Immature natural killer cell (primary cell): ENCODE measurements at regions not wholly inside any gene's neighbourhood (a gene's known extent, or its start where the extent isn't known, plus 50 kb on each side); places are given as distances from the start of the nearest gene placed in this dataset.

Experiments
- DNase-seq, 3 donors: peaks; one replicate each; pipeline ENCODE4 v3.0.0; 2022; ENCODE audit warnings: mixed read lengths in 1 of 3
- H3K27ac Mint-ChIP-seq, 6 donors: one replicate each; pipeline ENCODE4 v1.8.0; 2020; ENCODE audit warnings: mixed read lengths in 6 of 6, mild to moderate bottlenecking in 5 of 6, inconsistent platforms in 4 of 6, moderate library complexity in 3 of 6
- H3K27me3 Mint-ChIP-seq, 3 donors: one replicate each; pipeline ENCODE4 v1.8.0; 2020 to 2021; ENCODE audit warnings: low read depth in 3 of 3, mild to moderate bottlenecking in 3 of 3, mixed read lengths in 3 of 3, moderate library complexity in 3 of 3, inconsistent platforms in 1 of 3
- H3K36me3 Mint-ChIP-seq, 3 donors: one replicate each; pipeline ENCODE4 v1.8.0; 2020; ENCODE audit warnings: mixed read lengths in 3 of 3, inconsistent platforms in 2 of 3, mild to moderate bottlenecking in 2 of 3
- H3K4me1 Mint-ChIP-seq, 2 donors: one replicate each; pipeline ENCODE4 v1.8.0; 2020; ENCODE audit warnings: inconsistent platforms in 2 of 2, mild to moderate bottlenecking in 2 of 2, mixed read lengths in 2 of 2, moderate library complexity in 1 of 2
- H3K4me3 Mint-ChIP-seq, 5 donors: one replicate each; pipeline ENCODE4 v1.8.0; 2020; ENCODE audit warnings: mild to moderate bottlenecking in 5 of 5, mixed read lengths in 5 of 5, inconsistent platforms in 3 of 5, moderate library complexity in 3 of 5
- H3K9me3 Mint-ChIP-seq, 6 donors: one replicate each; pipeline ENCODE4 v1.8.0; 2020; ENCODE audit warnings: mild to moderate bottlenecking in 6 of 6, mixed read lengths in 6 of 6, inconsistent platforms in 4 of 6, moderate library complexity in 3 of 6

- H3K36me3 Mint-ChIP-seq: no peaks in the 10 kb centered on the region
- no peak for DNase-seq
- peaks cover 0 to 5% (median 0%) of the 10 kb centered on the region in 6 donors for H3K9me3 Mint-ChIP-seq
- no peak overlapping the region for H3K4me3 Mint-ChIP-seq
- no peak overlapping the region for H3K27ac Mint-ChIP-seq
- H3K4me1 Mint-ChIP-seq: no peaks in the 10 kb centered on the region
- peaks cover 0 to 7% (median 0%) of the 10 kb centered on the region in 3 donors for H3K27me3 Mint-ChIP-seq
These were observed 290.3 kb downstream of the EMP1 start for GRCh38 chr12:13486794-13487193.

DNA sequence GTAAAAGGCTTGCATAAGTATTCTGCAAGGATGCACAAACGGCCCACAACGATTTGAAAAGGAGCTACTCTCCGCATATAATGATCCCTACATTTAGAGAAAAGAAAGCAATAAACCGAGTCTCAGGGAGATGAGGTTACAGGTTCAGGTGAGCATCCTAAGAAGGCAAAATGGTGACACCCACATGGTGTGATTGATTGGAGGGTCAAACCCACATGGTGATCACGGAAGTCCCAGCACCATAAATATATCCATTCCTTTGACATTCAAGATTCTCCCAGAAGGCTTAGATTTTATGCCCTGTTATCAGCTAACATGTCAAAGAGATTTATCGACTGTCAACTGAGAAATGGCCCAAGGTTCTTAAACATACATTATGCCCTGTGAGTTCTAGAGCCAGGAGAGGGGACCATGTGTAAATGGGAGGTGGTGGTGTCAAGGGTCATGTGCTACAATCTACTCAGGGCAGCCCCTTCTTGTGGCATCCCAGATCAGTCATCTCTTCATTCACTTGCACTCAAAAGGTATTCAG lies 282.2 kb downstream of the EMP1 start:
- DNase-seq: no peak
- no peaks in the 10 kb centered on the region for H3K36me3 Mint-ChIP-seq
- peaks cover 0 to 10% (median 0%) of the 10 kb centered on the region in 6 donors for H3K9me3 Mint-ChIP-seq
- peaks cover 0 to 4% (median 0%) of the 10 kb centered on the region in 3 donors for H3K27me3 Mint-ChIP-seq
- H3K4me1 Mint-ChIP-seq: no peaks in the 10 kb centered on the region
- no peak overlapping the region for H3K27ac Mint-ChIP-seq
- no peak overlapping the region for H3K4me3 Mint-ChIP-seq

GRCh38 chr12:13474381-13474780 lies 277.9 kb downstream of the EMP1 start:
- DNase-seq: no peak
- peaks cover 0 to 6% (median 1%) of the 10 kb centered on the region in 3 donors for H3K27me3 Mint-ChIP-seq
- no peak overlapping the region for H3K27ac Mint-ChIP-seq
- peaks cover 0 to 10% (median 0%) of the 10 kb centered on the region in 6 donors for H3K9me3 Mint-ChIP-seq
- no peak overlapping the region for H3K4me3 Mint-ChIP-seq
- H3K4me1 Mint-ChIP-seq: no peaks in the 10 kb centered on the region
- no peaks in the 10 kb centered on the region for H3K36me3 Mint-ChIP-seq

DNA sequence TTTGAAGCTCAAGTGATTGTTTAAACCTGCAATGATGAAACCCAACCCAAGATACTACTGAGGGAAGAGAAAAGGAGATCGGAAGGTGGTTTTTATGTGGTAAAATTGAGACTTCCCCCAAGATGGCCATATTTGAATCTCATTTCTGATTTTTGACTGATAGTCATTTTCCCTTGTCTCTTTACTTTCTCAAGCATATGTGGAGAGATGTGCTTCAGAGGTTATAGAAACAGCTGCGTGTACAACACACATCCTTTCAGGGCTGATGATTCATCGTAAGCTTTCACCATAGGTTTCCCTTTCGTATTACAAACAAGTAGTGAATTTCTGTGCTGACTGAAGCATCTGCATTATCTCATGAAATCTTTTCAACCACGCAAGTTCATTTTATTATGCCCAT lies 276.2 kb downstream of the EMP1 start:
- Mint-ChIP-seq H3K27ac (no peak overlapping the region), H3K4me3 (no peak overlapping the region), H3K27me3 (peaks cover 0 to 4% (median 1%) of the 10 kb centered on the region in 3 donors), H3K36me3 (no peaks in the 10 kb centered on the region), H3K4me1 (no peaks in the 10 kb centered on the region), H3K9me3 (peaks cover 0 to 9% (median 0%) of the 10 kb centered on the region in 6 donors)
- no peak for DNase-seq

DNA sequence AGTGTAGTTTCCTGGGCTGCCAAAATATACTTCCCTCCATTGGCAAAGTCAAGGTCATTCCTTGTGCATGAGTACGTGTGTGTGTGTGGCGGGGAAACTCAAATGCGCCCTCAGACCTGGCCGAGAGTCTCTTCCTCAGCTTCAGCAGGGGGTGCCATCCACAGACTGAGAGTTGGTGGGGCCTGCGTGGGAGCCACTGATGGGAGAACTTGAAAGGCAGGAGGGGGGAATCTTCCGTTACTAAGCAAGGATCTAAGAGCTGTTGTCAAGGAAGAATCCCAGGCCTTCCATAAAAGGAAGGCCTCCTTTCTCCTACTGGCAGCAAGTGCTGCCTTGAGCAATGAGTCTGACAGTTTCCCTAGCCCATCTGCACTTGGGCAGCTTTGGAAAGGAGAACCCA lies 274.9 kb downstream of the EMP1 start:
- Mint-ChIP-seq H3K4me3 (no peak overlapping the region), H3K9me3 (peaks cover 0 to 10% (median 0%) of the 10 kb centered on the region in 6 donors), H3K4me1 (no peaks in the 10 kb centered on the region), H3K27me3 (peaks cover 0 to 9% (median 1%) of the 10 kb centered on the region in 3 donors), H3K27ac (no peak overlapping the region), H3K36me3 (no peaks in the 10 kb centered on the region)
- no peak for DNase-seq

DNA sequence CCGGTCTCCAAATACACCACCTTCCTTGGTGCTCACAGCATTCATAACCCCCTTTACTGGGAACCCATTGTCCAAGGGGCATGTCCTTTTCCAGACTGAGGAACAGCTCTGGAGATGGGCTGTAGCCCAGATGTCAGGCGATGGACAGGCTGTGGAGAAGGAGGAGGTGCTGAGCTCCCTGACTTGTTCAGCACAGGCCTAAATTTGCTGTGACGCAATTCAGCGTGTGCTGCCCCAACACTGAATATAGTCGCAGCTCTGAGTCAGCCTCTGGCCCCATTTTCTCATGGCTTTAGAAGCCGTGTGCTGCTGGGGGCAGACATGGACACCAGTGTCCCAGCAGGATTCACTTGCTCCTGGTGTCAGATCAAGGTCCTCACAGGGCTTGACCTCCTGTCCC lies 269.1 kb downstream of the EMP1 start:
- DNase-seq: no peak
- no peak overlapping the region for H3K4me3 Mint-ChIP-seq
- no peaks in the 10 kb centered on the region for H3K36me3 Mint-ChIP-seq
- no peaks in the 10 kb centered on the region for H3K4me1 Mint-ChIP-seq
- H3K9me3 Mint-ChIP-seq: peaks cover 0 to 7% (median 0%) of the 10 kb centered on the region in 6 donors
- peaks cover 0 to 8% (median 5%) of the 10 kb centered on the region in 3 donors for H3K27me3 Mint-ChIP-seq
- no peak overlapping the region for H3K27ac Mint-ChIP-seq

DNA sequence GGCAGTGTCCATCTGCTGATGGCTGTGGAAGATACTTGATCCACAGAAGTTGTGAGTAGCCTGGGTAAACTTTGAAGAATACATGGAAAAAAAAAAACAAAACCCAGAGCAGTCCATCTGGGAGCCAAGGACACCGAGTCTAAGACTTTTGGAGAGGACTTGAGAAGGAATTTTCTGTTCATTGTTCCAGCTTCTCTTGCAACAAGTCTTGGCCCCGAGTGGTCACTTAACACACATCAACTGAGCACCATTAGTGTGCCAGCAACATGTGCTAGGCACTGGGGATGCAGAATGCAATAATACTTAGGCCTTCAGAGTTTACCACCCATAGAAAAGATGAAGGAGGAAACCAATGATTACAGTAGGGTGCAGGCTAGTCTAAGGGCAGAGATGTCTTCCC lies 266.7 kb downstream of the EMP1 start:
- no peaks in the 10 kb centered on the region for H3K4me1 Mint-ChIP-seq
- H3K4me3 Mint-ChIP-seq: no peak overlapping the region
- peaks cover 0 to 9% (median 8%) of the 10 kb centered on the region in 3 donors for H3K27me3 Mint-ChIP-seq
- no peaks in the 10 kb centered on the region for H3K36me3 Mint-ChIP-seq
- H3K9me3 Mint-ChIP-seq: peaks cover 0 to 7% (median 0%) of the 10 kb centered on the region in 6 donors
- no peak for DNase-seq
- H3K27ac Mint-ChIP-seq: no peak overlapping the region

GRCh38 chr12:13462450-13462849 lies 265.9 kb downstream of the EMP1 start:
- Mint-ChIP-seq H3K36me3 (no peaks in the 10 kb centered on the region), H3K4me1 (no peaks in the 10 kb centered on the region), H3K27me3 (peaks cover 0 to 8% (median 8%) of the 10 kb centered on the region in 3 donors), H3K9me3 (peaks cover 0 to 4% (median 0%) of the 10 kb centered on the region in 6 donors), H3K4me3 (no peak overlapping the region), H3K27ac (no peak overlapping the region)
- no peak for DNase-seq

GRCh38 chr12:13455778-13456144 lies 259.2 kb downstream of the EMP1 start:
- H3K27ac Mint-ChIP-seq: no peak overlapping the region
- no peak overlapping the region for H3K4me3 Mint-ChIP-seq
- H3K4me1 Mint-ChIP-seq: no peaks in the 10 kb centered on the region
- no peak for DNase-seq
- H3K9me3 Mint-ChIP-seq: peaks cover 0 to 3% (median 0%) of the 10 kb centered on the region in 6 donors
- H3K27me3 Mint-ChIP-seq: peaks cover 0 to 11% (median 0%) of the 10 kb centered on the region in 3 donors
- H3K36me3 Mint-ChIP-seq: no peaks in the 10 kb centered on the region

DNA sequence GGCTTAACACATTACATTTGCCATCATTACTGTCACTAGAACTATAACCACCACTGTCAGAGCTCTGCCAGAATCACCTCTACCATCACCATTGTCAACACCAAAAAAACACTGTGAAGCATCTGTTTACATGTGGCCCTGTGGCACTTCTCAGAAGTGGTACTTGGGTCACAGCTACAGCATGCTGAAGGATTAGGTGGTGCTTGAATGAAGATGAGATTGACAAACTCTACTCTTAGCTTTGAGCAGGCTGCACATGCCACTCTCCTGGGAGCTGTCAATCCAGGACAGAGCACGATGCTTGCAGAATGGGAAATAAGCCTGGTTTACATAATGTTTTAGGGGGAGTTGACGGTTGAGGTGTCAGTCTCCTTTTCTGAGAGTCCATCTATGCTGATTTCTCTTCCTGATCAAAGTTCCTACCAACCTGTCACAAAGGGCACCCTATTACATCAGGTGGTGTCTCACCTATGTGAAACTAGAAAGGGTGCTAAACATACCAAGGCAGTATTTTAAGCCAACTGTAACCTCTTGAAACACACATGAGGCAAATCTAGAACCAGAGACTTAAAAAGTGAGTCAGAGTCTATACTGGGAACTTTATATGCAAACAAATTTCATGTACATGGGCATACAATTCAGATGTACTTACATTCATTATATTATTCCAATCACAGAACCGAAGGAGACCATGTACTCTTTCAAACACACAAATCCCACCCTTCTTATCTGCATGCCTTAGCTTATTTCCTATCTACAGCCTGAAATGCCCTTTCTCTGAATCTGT lies 258.7 kb downstream of the EMP1 start:
- no peak overlapping the region for H3K4me3 Mint-ChIP-seq
- no peak overlapping the region for H3K27ac Mint-ChIP-seq
- DNase-seq: no peak
- no peaks in the 10 kb centered on the region for H3K4me1 Mint-ChIP-seq
- no peaks in the 10 kb centered on the region for H3K36me3 Mint-ChIP-seq
- H3K9me3 Mint-ChIP-seq: peaks cover 0 to 4% (median 0%) of the 10 kb centered on the region in 6 donors
- peaks cover 0 to 11% (median 0%) of the 10 kb centered on the region in 3 donors for H3K27me3 Mint-ChIP-seq

- H3K27ac Mint-ChIP-seq: no peak overlapping the region
- H3K27me3 Mint-ChIP-seq: peaks cover 0 to 7% (median 0%) of the 10 kb centered on the region in 3 donors
- no peak for DNase-seq
- no peak overlapping the region for H3K4me3 Mint-ChIP-seq
- H3K36me3 Mint-ChIP-seq: no peaks in the 10 kb centered on the region
- no peaks in the 10 kb centered on the region for H3K4me1 Mint-ChIP-seq
- H3K9me3 Mint-ChIP-seq: peaks cover 0 to 4% (median 0%) of the 10 kb centered on the region in 6 donors
These were observed 256.5 kb downstream of the EMP1 start for GRCh38 chr12:13452955-13453570.

DNA sequence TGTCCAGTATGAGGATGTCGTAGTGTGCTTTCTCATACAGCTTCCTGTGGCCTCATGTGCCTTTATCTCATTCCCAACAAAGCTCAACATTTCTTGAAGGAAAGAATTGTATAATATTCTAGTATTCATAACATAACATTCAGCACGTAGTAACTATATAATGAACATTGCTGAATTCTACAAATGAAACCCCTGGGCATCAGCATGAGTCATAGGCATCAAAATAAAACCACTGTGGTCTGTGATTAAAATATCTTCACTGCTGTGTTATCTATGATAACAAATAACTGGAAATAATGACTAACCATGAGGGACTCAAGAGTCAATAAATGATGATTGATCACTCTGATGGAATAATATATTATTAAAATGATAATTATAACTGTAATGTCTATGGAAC lies 255.2 kb downstream of the EMP1 start:
- peaks cover 0 to 5% (median 0%) of the 10 kb centered on the region in 3 donors for H3K27me3 Mint-ChIP-seq
- H3K4me3 Mint-ChIP-seq: no peak overlapping the region
- H3K27ac Mint-ChIP-seq: no peak overlapping the region
- no peaks in the 10 kb centered on the region for H3K36me3 Mint-ChIP-seq
- DNase-seq: no peak
- no peaks in the 10 kb centered on the region for H3K4me1 Mint-ChIP-seq
- peaks cover 0 to 4% (median 0%) of the 10 kb centered on the region in 6 donors for H3K9me3 Mint-ChIP-seq

GRCh38 chr12:13450231-13451080 lies 253.9 kb downstream of the EMP1 start:
- Mint-ChIP-seq H3K27ac (peak overlapping the region in 1 of 6 donors; percentile 5), H3K36me3 (no peaks in the 10 kb centered on the region), H3K4me3 (no peak overlapping the region), H3K4me1 (no peaks in the 10 kb centered on the region), H3K27me3 (peaks cover 0 to 3% (median 0%) of the 10 kb centered on the region in 3 donors), H3K9me3 (peaks cover 0 to 4% (median 0%) of the 10 kb centered on the region in 6 donors)
- no peak for DNase-seq
